Stimulated activated CD4-positive, alpha-beta T cell treated with anti-CD3 and anti-CD28 coated beads, TNF-alpha, amount 100 ng/mL, for 1 hour (primary cell): ENCODE measurements at regions not wholly inside any gene's neighbourhood (a gene's known extent, or its start where the extent isn't known, plus 50 kb on each side); places are given as distances from the start of the nearest gene placed in this dataset.

Source experiments
- DNase-seq, 3 donors: peaks; one replicate each; pipeline ENCODE4 v3.0.0-alpha.2; 2020; ENCODE audit warnings: low read depth in 3 of 3, low spot score in 1 of 3

GRCh38 chr10:129090165-129090564, 376.9 kb upstream of the MGMT start:
- no peak for DNase-seq

GRCh38 chr10:129090618-129091366, 376.2 kb upstream of the MGMT start:
- DNase-seq, result no peak

- no peak for DNase-seq
Observed at GRCh38 chr10:129093641-129094040, 373.4 kb upstream of the MGMT start.

GRCh38 chr10:129094233-129094632, 372.8 kb upstream of the MGMT start:
- DNase-seq, result no peak

- DNase-seq, result no peak
Observed at GRCh38 chr10:129094861-129095260, 372.2 kb upstream of the MGMT start.

- DNase-seq, result no peak
Observed at GRCh38 chr10:129095680-129096064, 371.4 kb upstream of the MGMT start.

GRCh38 chr10:129096065-129096984, 370.7 kb upstream of the MGMT start:
- no peak for DNase-seq

- no peak for DNase-seq
Observed at GRCh38 chr10:129097776-129098330, 369.2 kb upstream of the MGMT start.

GRCh38 chr10:129098517-129098916, 368.5 kb upstream of the MGMT start:
- DNase-seq, result no peak

GRCh38 chr10:129099486-129099885, 367.6 kb upstream of the MGMT start:
- no peak for DNase-seq

GRCh38 chr10:129099992-129100391, 367.0 kb upstream of the MGMT start:
- DNase-seq, result no peak

- no peak for DNase-seq
Observed at GRCh38 chr10:129101232-129101980, 365.6 kb upstream of the MGMT start.

GRCh38 chr10:129102906-129103693, 363.9 kb upstream of the MGMT start:
- no peak for DNase-seq

- DNase-seq, result no peak
Observed at GRCh38 chr10:129104266-129105045, 362.6 kb upstream of the MGMT start.

- no peak for DNase-seq
Observed at GRCh38 chr10:129105266-129105665, 361.8 kb upstream of the MGMT start.

- no peak for DNase-seq
Observed at GRCh38 chr10:129106314-129106713, 360.7 kb upstream of the MGMT start.

GRCh38 chr10:129107525-129107924, 359.5 kb upstream of the MGMT start:
- DNase-seq, result no peak

GRCh38 chr10:129108378-129108777, 358.7 kb upstream of the MGMT start:
- no peak for DNase-seq

- no peak for DNase-seq
Observed at GRCh38 chr10:129108994-129109393, 358.0 kb upstream of the MGMT start.

GRCh38 chr10:129110780-129111179, 356.3 kb upstream of the MGMT start:
- DNase-seq, result no peak
